C4-2B (cell line): ENCODE measurements at regions not wholly inside any gene's neighbourhood (a gene's known extent, or its start where the extent isn't known, plus 50 kb on each side); places are given as distances from the start of the nearest gene placed in this dataset.

ENCODE experiments used
- CTCF ChIP-seq: fragments of 450-650 bp; conservative IDR thresholded peaks from 2 replicates; pipeline ENCODE4 v1.5.1; 2017; ENCODE audit warnings: mild to moderate bottlenecking
- ZFX ChIP-seq: fragments of 450-650 bp; IDR thresholded peaks from 2 replicates; pipeline ENCODE4 v1.6.1; 2017

GRCh38 chr3:152587861-152588260 lies 247.1 kb upstream of the P2RY1 start:
- TF ChIP-seq CTCF (no peak), ZFX (no peak)
